ENCODE measurements at regions not wholly inside any gene's neighbourhood (a gene's known extent, or its start where the extent isn't known, plus 50 kb on each side); places are given as distances from the start of the nearest gene placed in this dataset.

DNA sequence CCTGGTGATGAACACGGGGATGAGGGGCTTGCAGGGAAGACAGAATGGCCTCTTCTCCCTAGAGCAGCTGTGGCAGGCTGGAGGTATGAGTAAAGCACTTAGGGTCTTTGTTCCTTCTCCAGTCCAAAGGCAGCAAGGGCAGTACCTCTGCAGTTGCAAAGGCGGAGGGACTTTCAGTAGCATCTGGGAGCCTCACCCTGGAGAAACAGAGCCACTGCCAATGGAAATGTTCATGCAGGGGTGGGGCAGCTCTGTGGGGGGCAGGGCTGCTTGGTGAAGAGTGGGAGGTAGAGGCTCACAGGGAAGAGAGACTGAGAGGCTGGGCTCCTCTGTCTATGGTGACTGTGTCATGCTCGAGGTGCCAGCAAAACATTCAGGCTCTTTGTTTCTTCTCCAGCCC lies 344.1 kb upstream of the CHAC2 start:
- no peak for FAIRE-seq
- no peak for DNase-seq (ENCODE audit: insufficient read length, low spot score)
- TF ChIP-seq PAX5 (IDR thresholded peaks at IDR 0.05; ENCODE audit: insufficient read depth, low read length, severe bottlenecking): no peak
- TF ChIP-seq POLR2AphosphoS5 (IDR thresholded peaks at IDR 0.05; ENCODE audit: low read depth, low read length): no peak
- no peak for TF ChIP-seq POLR2A (IDR thresholded peaks at IDR 0.05; ENCODE audit: low read depth, low read length)
- no peak for TF ChIP-seq SPI1 (IDR thresholded peaks at IDR 0.05; ENCODE audit: low read depth, low read length)
- no peak for TF ChIP-seq POU2F2 (IDR thresholded peaks at IDR 0.05; ENCODE audit: low read depth, low read length)
- no peak for TF ChIP-seq TAF1 (IDR thresholded peaks at IDR 0.05; ENCODE audit: low read depth, low read length)

DNA sequence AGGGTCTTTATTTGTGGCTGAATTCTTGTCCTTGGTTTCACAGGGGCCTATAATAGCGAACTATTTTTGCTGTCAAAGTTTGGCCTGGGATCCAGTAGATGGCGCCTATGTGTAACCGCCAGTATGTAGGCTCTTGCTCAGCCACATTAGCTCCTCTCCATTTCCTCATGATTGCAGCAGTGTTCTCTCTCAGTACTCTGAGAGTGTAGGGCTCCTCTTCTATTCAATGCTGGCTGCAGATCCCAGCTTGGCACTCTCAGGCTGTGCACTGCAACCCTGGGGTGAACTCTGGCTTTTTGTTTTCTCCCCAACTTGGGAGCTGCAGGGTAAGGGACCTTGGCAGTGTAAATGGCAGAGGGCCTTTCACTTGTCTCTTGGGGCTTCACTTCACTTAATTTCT lies 344.6 kb upstream of the CHAC2 start:
- peak; percentile 84 for FAIRE-seq

DNA sequence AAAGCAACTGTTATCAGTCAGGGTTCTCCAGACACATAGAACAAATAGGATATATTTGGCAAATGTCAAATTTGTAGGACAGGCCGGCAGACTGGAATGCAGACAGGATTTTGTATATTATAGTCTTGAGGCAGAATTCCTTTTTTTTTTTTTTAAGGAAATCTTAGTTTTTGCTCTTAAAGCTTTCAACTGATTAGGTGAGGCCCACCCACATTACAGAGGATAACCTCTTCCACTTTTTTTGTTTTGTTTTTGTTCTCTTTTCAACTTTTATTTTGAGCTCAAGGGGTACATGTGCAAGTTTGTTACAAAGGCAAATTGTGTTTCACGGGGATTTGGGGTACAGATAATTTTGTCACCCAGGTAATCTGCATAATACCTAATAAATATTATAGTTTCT lies 350.2 kb upstream of the CHAC2 start:
- DNase-seq (ENCODE audit: insufficient read length, low spot score) (no peak), FAIRE-seq (no peak)
- TF ChIP-seq POU2F2 (IDR thresholded peaks at IDR 0.05; ENCODE audit: low read depth, low read length) (no peak), SPI1 (IDR thresholded peaks at IDR 0.05; ENCODE audit: low read depth, low read length) (no peak), POLR2AphosphoS5 (IDR thresholded peaks at IDR 0.05; ENCODE audit: low read depth, low read length) (no peak), TAF1 (IDR thresholded peaks at IDR 0.05; ENCODE audit: low read depth, low read length) (no peak), PAX5 (IDR thresholded peaks at IDR 0.05; ENCODE audit: insufficient read depth, low read length, severe bottlenecking) (no peak), POLR2A (IDR thresholded peaks at IDR 0.05; ENCODE audit: low read depth, low read length) (no peak)

More for the DNA sequence above, 344.6 kb upstream of the CHAC2 start:
- DNase-seq (ENCODE audit: insufficient read length, low spot score): peak; percentile 15
- TF ChIP-seq POLR2AphosphoS5 (IDR thresholded peaks at IDR 0.05; ENCODE audit: low read depth, low read length) (no peak), SPI1 (IDR thresholded peaks at IDR 0.05; ENCODE audit: low read depth, low read length) (no peak), TAF1 (IDR thresholded peaks at IDR 0.05; ENCODE audit: low read depth, low read length) (no peak)

DNA sequence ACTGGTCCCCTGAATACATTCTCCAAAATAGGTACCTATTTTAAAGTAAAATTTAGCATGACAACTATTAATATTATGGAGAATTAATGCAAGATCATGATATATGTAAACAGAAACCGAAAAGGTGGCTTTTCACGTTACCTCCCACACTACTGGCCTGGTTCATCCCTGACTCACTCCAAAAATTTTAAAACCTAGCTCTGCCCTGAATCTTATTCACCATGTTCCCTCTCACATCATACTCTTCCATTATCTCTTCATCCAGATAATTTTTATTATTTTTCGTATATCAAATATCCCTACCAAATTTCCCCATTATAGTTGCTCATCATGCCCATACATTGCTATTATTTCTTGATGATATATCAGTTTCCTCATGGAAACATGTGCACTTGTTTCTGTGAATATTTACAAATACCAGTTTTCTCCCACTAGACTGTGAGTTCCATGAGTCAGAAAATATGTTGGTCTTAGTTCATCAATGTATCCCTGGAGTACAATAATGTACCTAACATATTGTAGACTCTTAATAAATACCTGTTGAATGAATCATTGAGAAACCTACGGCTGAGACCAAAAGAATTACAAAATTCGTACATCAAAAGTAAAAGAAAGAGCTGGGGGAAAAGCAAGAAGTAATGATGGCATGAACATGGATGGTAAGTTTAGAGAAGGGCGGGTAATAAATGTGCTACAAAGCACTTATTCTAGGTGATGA lies 360.1 kb upstream of the CHAC2 start:
- TF ChIP-seq POLR2A (IDR thresholded peaks at IDR 0.05; ENCODE audit: low read depth, low read length) (no peak), PAX5 (IDR thresholded peaks at IDR 0.05; ENCODE audit: insufficient read depth, low read length, severe bottlenecking) (no peak), POU2F2 (IDR thresholded peaks at IDR 0.05; ENCODE audit: low read depth, low read length) (no peak), POLR2AphosphoS5 (IDR thresholded peaks at IDR 0.05; ENCODE audit: low read depth, low read length) (no peak), SPI1 (IDR thresholded peaks at IDR 0.05; ENCODE audit: low read depth, low read length) (no peak), TAF1 (IDR thresholded peaks at IDR 0.05; ENCODE audit: low read depth, low read length) (no peak)
- no peak for FAIRE-seq
- no peak for DNase-seq (ENCODE audit: insufficient read length, low spot score)

DNA sequence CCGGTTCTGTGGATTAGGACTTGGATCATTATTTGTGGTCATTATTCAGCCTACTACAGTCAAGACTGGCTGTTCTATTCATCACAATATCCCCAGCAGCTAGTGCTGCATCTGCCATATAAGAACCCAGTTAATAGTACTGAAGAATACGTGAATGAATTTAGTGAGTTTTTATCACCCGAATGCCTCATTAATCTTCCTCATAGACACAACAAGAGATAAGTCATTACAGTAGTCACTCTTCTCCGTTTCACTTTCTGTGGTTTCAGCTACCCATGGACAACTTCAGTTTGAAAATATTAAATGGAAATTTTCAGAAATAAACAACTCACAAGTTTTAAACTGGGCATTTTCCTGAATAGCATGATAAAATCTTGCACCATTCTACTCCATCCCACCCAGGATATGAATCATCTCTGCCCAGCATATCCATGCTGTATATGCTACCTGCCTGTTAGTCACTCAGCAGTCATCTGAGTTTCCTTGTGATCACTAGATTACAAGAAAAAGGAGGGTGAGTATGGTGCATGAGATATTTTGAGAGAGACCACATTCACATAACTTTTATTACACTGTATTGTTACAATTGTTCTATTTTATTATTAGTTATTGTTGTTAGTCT lies 363.7 kb upstream of the CHAC2 start:
- TF ChIP-seq POLR2A (IDR thresholded peaks at IDR 0.05; ENCODE audit: low read depth, low read length) (no peak), SPI1 (IDR thresholded peaks at IDR 0.05; ENCODE audit: low read depth, low read length) (no peak), POLR2AphosphoS5 (IDR thresholded peaks at IDR 0.05; ENCODE audit: low read depth, low read length) (no peak), POU2F2 (IDR thresholded peaks at IDR 0.05; ENCODE audit: low read depth, low read length) (no peak), PAX5 (IDR thresholded peaks at IDR 0.05; ENCODE audit: insufficient read depth, low read length, severe bottlenecking) (no peak), TAF1 (IDR thresholded peaks at IDR 0.05; ENCODE audit: low read depth, low read length) (no peak)

DNA sequence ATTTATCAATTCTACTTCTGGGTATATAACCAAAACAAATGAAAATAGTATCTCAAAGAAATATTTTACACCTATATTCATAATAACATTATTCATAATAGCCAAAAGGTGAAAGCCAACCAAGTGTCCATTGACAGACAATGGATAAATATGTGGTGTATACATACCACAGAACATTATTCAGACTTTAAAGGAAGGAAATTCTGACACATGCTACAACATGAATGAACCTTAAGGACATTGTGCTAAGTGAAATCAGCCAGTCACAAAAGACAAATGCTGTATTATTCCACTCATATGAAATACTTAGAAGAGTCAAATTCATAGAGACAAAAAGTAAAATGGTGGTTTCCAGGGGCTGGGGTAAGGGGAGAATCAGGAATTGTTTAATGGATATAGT lies 370.5 kb upstream of the CHAC2 start:
- DNase-seq (ENCODE audit: insufficient read length, low spot score) (no peak), FAIRE-seq (no peak)
- TF ChIP-seq POLR2A (IDR thresholded peaks at IDR 0.05; ENCODE audit: low read depth, low read length): no peak
- no peak for TF ChIP-seq POLR2AphosphoS5 (IDR thresholded peaks at IDR 0.05; ENCODE audit: low read depth, low read length)
- no peak for TF ChIP-seq PAX5 (IDR thresholded peaks at IDR 0.05; ENCODE audit: insufficient read depth, low read length, severe bottlenecking)
- TF ChIP-seq SPI1 (IDR thresholded peaks at IDR 0.05; ENCODE audit: low read depth, low read length): no peak
- TF ChIP-seq TAF1 (IDR thresholded peaks at IDR 0.05; ENCODE audit: low read depth, low read length): no peak
- TF ChIP-seq POU2F2 (IDR thresholded peaks at IDR 0.05; ENCODE audit: low read depth, low read length): no peak

More for the DNA sequence above, 363.7 kb upstream of the CHAC2 start:
- FAIRE-seq: no peak
- DNase-seq (ENCODE audit: insufficient read length, low spot score): no peak

DNA sequence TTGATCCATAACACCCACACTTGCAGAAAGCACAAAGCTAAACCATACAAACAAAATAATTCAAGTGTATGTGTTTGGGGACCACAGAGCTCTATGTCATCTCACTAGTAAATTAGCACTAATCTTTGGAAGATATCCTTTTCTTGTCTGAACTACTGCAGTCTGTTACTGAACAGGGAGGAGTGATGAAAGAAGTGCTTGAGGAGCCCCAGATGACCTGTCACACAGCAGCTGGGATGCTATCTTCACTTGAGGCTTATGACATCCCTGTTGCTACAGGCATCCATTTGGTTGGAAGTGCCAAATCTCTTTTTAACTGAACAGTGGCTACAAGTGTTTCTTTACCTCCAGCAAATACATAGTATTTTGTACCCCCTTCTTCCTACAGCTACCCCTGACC lies 386.3 kb upstream of the CHAC2 start:
- TF ChIP-seq SPI1 (IDR thresholded peaks at IDR 0.05; ENCODE audit: low read depth, low read length) (no peak), POU2F2 (IDR thresholded peaks at IDR 0.05; ENCODE audit: low read depth, low read length) (no peak), TAF1 (IDR thresholded peaks at IDR 0.05; ENCODE audit: low read depth, low read length) (no peak), POLR2A (IDR thresholded peaks at IDR 0.05; ENCODE audit: low read depth, low read length) (no peak)
- no peak for DNase-seq (ENCODE audit: insufficient read length, low spot score)
- FAIRE-seq: no peak

DNA sequence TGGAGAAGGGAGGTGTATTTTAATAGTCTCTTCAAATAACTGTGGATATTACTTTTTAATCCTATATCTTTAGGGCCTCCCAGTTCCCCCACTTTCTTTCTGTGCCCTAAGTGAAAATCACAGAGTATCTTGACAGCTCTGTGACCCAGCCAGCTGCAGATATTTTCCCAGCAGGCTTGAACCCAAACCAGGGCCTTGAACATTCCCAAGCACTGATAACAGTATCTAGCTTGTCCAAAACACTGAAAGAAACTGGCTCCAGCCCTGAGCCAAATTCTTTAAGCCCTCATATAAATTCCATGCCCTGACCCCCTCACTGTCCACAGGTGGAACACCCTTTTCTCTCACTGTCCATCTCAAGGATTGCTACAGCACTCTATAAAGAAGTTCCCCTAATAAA lies 388.1 kb upstream of the CHAC2 start:
- no peak for DNase-seq (ENCODE audit: insufficient read length, low spot score)
- FAIRE-seq: no peak
- no peak for TF ChIP-seq PAX5 (IDR thresholded peaks at IDR 0.05; ENCODE audit: insufficient read depth, low read length, severe bottlenecking)
- TF ChIP-seq POU2F2 (IDR thresholded peaks at IDR 0.05; ENCODE audit: low read depth, low read length): no peak
- no peak for TF ChIP-seq POLR2A (IDR thresholded peaks at IDR 0.05; ENCODE audit: low read depth, low read length)
- no peak for TF ChIP-seq TAF1 (IDR thresholded peaks at IDR 0.05; ENCODE audit: low read depth, low read length)
- no peak for TF ChIP-seq POLR2AphosphoS5 (IDR thresholded peaks at IDR 0.05; ENCODE audit: low read depth, low read length)
- no peak for TF ChIP-seq SPI1 (IDR thresholded peaks at IDR 0.05; ENCODE audit: low read depth, low read length)

DNA sequence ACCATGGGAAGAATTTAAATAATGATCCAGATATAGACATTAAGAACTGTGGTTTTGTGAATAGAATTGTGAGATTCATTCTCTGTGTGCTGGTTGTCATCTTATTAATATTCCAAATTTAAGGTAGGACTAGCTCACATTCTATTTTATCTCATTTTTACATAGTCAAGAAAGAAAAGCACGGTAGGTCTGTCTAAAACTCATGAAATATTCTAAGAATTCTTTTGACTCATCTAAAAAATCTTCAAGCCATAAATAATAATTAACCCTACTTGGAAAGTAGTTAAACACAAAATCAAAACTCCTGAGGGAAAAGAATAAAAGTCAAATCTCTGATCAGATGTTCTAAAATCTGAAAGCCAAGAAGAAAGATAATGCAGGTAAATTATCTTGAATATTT lies 388.8 kb upstream of the CHAC2 start:
- FAIRE-seq (no peak), DNase-seq (ENCODE audit: insufficient read length, low spot score) (no peak)
- no peak for TF ChIP-seq POLR2A (IDR thresholded peaks at IDR 0.05; ENCODE audit: low read depth, low read length)
- TF ChIP-seq PAX5 (IDR thresholded peaks at IDR 0.05; ENCODE audit: insufficient read depth, low read length, severe bottlenecking): no peak
- TF ChIP-seq SPI1 (IDR thresholded peaks at IDR 0.05; ENCODE audit: low read depth, low read length): no peak
- TF ChIP-seq POU2F2 (IDR thresholded peaks at IDR 0.05; ENCODE audit: low read depth, low read length): no peak
- TF ChIP-seq TAF1 (IDR thresholded peaks at IDR 0.05; ENCODE audit: low read depth, low read length): no peak
- no peak for TF ChIP-seq POLR2AphosphoS5 (IDR thresholded peaks at IDR 0.05; ENCODE audit: low read depth, low read length)

Measured in GM12891 (cell line).